Posterior vena cava (tissue), 2 donors: ENCODE measurements at regions not wholly inside any gene's neighbourhood (a gene's known extent, or its start where the extent isn't known, plus 50 kb on each side); places are given as distances from the start of the nearest gene placed in this dataset.
"Not testable (repeated sequence)": the region's sequence is repeated elsewhere in the genome, so short reads cannot be mapped to it uniquely, and the experiment has no call there.

ENCODE experiments used
- DNase-seq: peaks from one replicate; pipeline ENCODE4 v3.0.0-alpha.2; 2020; ENCODE audit warnings: low spot score
- intact Hi-C, 2 donors: fragments of 100-400 bp; cut with DNase I; formaldehyde crosslinking; loops; one replicate each; pipeline versions ENCODE4 v1.14.1 to v1.14.2; 2022 to 2023
- donor health status: DM: yes; HTN: yes; CAD: no.
- donor health status: DM: yes; HTN: yes; CAD: no.

GRCh38 chr6:6942831-6943230 lies 164.9 kb upstream of the RREB1 start:
- intact Hi-C loops = no loop called here
- no peak for DNase-seq

GRCh38 chr6:6943421-6943820 lies 164.3 kb upstream of the RREB1 start:
- DNase-seq = no peak
- intact Hi-C loops = no loop called here

GRCh38 chr6:6946206-6947155 lies 161.3 kb upstream of the RREB1 start:
- DNase-seq = no peak
- intact Hi-C loops = no loop called here

GRCh38 chr6:6950373-6951145 lies 157.2 kb upstream of the RREB1 start:
- intact Hi-C loops = no loop called here
- DNase-seq = no peak

- intact Hi-C loops = no loop called here
Measured at GRCh38 chr6:6951355-6951754, 156.4 kb upstream of the RREB1 start.

GRCh38 chr6:6952484-6952883 lies 155.3 kb upstream of the RREB1 start:
- DNase-seq = no peak
- intact Hi-C loops = no loop called here

More at GRCh38 chr6:6951355-6951754, 156.4 kb upstream of the RREB1 start:
- DNase-seq = no peak

DNA sequence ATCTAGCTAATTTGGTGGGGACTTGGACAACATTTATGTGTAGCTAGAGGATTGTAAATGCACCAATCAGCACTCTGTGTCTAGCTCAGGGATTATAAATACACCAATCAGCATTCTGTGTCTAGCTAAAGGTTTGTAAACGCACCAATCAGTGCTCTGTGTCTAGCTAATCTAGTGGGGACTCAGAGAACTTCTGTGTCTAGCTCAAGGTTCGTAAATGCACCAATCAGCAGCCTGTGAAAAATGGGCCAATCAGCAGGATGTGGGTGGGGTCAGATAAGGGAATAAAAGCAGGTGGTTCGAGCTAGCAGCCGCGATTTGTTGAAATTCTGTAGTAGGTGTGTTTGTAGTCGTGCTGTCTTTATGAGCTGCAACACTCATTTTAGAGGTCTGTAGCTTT lies 154.8 kb upstream of the RREB1 start:
- intact Hi-C loops, DNase-seq: not testable (repeated sequence)

GRCh38 chr6:6960571-6961251 lies 147.1 kb upstream of the RREB1 start:
- intact Hi-C loops = no loop called here
- DNase-seq = no peak

GRCh38 chr6:6962086-6962485 lies 145.7 kb upstream of the RREB1 start:
- no peak for DNase-seq
- intact Hi-C loops = no loop called here

- no peak for DNase-seq
- intact Hi-C loops = no loop called here
Measured at GRCh38 chr6:6962699-6963098, 145.1 kb upstream of the RREB1 start.

GRCh38 chr6:6963390-6963789 lies 144.4 kb upstream of the RREB1 start:
- DNase-seq, intact Hi-C loops: not testable (repeated sequence)

GRCh38 chr6:6964675-6965074 lies 143.1 kb upstream of the RREB1 start:
- DNase-seq = no peak
- intact Hi-C loops = no loop called here

DNA sequence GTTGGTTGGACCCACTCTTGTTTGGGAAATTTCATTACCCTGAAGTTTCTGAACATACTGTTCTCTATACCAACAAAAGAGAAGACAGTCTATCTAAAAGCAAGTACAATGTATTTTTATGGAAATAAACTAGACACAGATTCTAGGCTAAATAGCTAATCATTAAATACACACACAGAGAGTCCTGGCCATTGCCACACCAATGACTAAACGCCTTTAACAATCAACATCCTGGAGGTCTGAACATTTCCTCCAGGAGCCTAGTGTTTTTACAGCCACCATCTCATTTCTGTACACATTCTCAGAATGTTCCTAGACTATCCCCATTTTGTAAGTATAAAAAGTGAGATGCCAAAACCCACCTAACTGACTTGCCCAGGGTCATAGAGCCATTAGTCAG lies 141.6 kb upstream of the RREB1 start:
- intact Hi-C loops = no loop called here
- DNase-seq = no peak

DNA sequence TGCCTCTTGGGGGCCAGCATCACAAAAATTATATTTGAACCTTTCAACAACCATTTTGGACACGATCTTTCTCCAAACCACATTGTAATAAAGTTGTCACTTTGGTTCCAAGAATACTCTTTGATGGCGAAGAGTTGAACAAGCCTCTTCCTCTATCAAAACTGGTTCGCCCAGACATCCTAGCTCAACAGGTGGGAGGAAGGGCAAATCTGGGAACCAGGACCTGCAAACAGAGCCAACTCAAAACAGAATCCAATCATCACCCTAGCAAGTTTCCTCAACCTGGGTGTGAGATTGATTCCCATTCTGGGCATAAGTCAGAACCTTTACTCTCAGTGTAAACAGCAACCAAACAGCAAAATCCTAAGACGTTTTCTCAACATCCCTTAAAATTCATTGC lies 141.2 kb upstream of the RREB1 start:
- no peak for DNase-seq
- intact Hi-C loops = no loop called here

DNA sequence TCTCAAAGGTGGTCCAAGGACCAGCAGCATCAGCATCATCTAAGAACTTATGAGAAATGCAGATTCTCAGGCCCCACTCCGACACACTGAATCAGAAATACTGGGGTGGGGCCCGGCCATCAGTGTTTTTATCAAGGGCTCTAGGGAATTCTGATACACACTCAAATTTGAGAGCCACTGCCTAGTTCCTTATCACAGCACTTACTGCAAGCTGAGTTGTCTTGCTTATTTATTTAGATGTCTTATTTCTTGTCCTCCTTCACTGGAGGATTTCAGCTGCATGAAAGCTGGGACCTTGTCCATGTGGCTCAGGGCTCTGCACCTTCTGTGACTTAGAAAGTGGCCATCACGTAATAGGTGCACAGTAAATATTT lies 139.4 kb upstream of the RREB1 start:
- DNase-seq = no peak
- intact Hi-C loops = no loop called here

DNA sequence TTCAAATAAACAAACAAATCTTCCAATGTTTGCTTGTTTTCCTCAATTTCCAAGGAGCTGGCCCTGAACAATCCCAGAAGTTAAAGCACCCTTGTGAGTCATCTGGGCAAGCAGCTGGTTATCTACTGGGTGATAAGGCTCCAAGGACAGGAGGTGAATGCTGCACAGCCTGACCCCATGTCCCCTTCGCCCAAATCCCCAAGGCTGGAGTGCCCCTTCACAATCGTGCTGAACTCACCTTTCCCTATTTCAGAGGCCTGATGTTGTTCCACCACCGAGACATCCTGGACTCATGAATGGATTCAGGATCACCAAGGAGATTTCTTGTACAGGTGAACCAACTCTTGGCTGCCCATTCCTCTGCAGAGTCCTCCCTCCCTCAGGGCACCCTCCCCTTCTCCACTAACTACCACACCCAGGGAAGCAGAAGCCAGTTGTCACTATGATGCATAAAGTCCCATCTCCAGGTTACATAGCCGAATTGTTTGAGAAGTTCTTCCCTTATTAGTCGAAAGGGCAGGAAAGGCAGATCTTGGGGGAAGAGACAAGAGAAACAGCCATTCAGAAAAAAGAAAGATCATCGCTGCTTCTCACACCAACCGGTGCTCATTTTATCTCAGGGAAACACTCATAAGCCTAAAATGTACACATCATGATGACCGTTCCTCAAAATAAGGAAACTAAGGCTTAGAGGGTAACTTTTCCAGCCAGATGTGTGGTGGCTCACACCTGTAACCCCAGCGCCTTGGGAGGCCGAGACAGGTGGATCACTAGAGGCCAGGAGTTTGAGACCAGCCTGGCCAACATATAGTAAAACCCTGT lies 138.8 kb upstream of the RREB1 start:
- no peak for DNase-seq
- intact Hi-C loops = no loop called here

DNA sequence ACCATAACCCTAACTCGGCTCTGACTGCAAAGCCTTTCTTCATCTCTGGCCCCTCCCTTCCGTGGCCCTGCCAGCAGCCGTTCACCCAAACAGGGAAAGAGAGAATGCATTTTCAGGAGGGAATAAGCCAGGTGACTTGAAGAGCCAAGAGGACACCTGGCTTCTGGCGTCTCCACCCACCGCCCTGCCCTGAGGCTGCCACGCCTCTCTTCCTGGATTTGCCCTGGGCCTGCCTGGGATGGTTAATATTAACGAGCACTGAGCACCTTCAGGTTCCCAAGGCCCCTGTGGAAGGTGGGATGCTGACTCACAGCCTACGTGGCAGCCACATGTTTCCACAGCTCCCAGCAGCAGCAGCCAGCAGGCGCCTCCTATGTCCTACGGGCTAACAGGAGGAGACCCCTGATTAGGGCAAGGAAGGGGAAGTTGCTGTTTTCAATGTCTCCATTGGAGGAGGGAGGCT lies 138.0 kb upstream of the RREB1 start:
- intact Hi-C loops = no loop called here
- DNase-seq = no peak

- intact Hi-C loops = no loop called here
- no peak for DNase-seq
Measured at GRCh38 chr6:6970851-6971250, 136.9 kb upstream of the RREB1 start.

- no peak for DNase-seq
- intact Hi-C loops = no loop called here
Measured at GRCh38 chr6:6971369-6971768, 136.4 kb upstream of the RREB1 start.
